Naive B cell (primary cell): ENCODE measurements at regions not wholly inside any gene's neighbourhood (a gene's known extent, or its start where the extent isn't known, plus 50 kb on each side); places are given as distances from the start of the nearest gene placed in this dataset.
A peak's percentile ranks its signal among the peaks of the same experiment; 100 is the strongest.
"Not testable (repeated sequence)": the region's sequence is repeated elsewhere in the genome, so short reads cannot be mapped to it uniquely, and the experiment has no call there.

Experiments
- ATAC-seq, 2 donors: fragments of 150-1000 bp; cut with Tn5 transposase; 2 replicates each; pipeline ENCODE4 v1.10.0; 2021; ENCODE audit warnings: low read depth in 2 of 2, mild to moderate bottlenecking in 2 of 2, moderate library complexity in 2 of 2
- DNase-seq: peaks from one replicate; pipeline ENCODE4 v3.0.0; 2022
- H3K27ac Mint-ChIP-seq, 6 donors: one replicate each; pipeline ENCODE4 v1.8.0; 2020 to 2022; ENCODE audit warnings: mild to moderate bottlenecking in 6 of 6, mixed read lengths in 6 of 6, moderate library complexity in 5 of 6, inconsistent platforms in 2 of 6
- H3K27me3 Mint-ChIP-seq, 3 donors: one replicate each; pipeline ENCODE4 v1.8.0; 2021 to 2022; ENCODE audit warnings: mixed read lengths in 3 of 3, mild to moderate bottlenecking in 1 of 3
- H3K36me3 Mint-ChIP-seq, 2 donors: one replicate each; pipeline ENCODE4 v1.8.0; 2020 to 2022; ENCODE audit warnings: mixed read lengths in 2 of 2, inconsistent platforms in 1 of 2, mild to moderate bottlenecking in 1 of 2
- H3K4me1 Mint-ChIP-seq, 3 donors: one replicate each; pipeline ENCODE4 v1.8.0; 2020 to 2022; ENCODE audit warnings: mixed read lengths in 3 of 3, inconsistent platforms in 1 of 3, mild to moderate bottlenecking in 1 of 3, moderate library complexity in 1 of 3
- H3K4me3 Mint-ChIP-seq, 8 donors: one replicate each; pipeline ENCODE4 v1.8.0; 2020 to 2022; ENCODE audit warnings: mild to moderate bottlenecking in 8 of 8, mixed read lengths in 8 of 8, moderate library complexity in 8 of 8, inconsistent platforms in 2 of 8
- H3K9me3 Mint-ChIP-seq, 7 donors: one replicate each; pipeline ENCODE4 v1.8.0; 2020 to 2022; ENCODE audit warnings: mixed read lengths in 7 of 7, mild to moderate bottlenecking in 5 of 7, inconsistent platforms in 2 of 7, moderate library complexity in 1 of 7

- Mint-ChIP-seq H3K9me3 (peaks cover 0 to 10% (median 4%) of the 10 kb centered on the region in 7 donors), H3K27ac (no peak overlapping the region), H3K4me3 (no peak overlapping the region), H3K27me3 (no peaks in the 10 kb centered on the region), H3K4me1 (no peaks in the 10 kb centered on the region), H3K36me3 (no peaks in the 10 kb centered on the region)
- ATAC-seq (no peak), DNase-seq (no peak)
Measured at GRCh38 chr20:22080985-22081384, 375.5 kb downstream of the PAX1 start.

GRCh38 chr20:22074635-22075034, 369.2 kb downstream of the PAX1 start:
- Mint-ChIP-seq H3K27ac (no peak overlapping the region), H3K4me1 (no peaks in the 10 kb centered on the region), H3K27me3 (no peaks in the 10 kb centered on the region), H3K9me3 (peaks cover 1 to 13% (median 3%) of the 10 kb centered on the region in 7 donors), H3K36me3 (no peaks in the 10 kb centered on the region), H3K4me3 (no peak overlapping the region)
- no peak for DNase-seq
- ATAC-seq: no peak

GRCh38 chr20:22071841-22072240, 366.4 kb downstream of the PAX1 start:
- no peaks in the 10 kb centered on the region for H3K36me3 Mint-ChIP-seq
- no peaks in the 10 kb centered on the region for H3K4me1 Mint-ChIP-seq
- no peak for ATAC-seq
- no peak for DNase-seq
- no peak overlapping the region for H3K27ac Mint-ChIP-seq
- H3K27me3 Mint-ChIP-seq: no peaks in the 10 kb centered on the region
- peaks cover 0 to 15% (median 2%) of the 10 kb centered on the region in 7 donors for H3K9me3 Mint-ChIP-seq
- H3K4me3 Mint-ChIP-seq: no peak overlapping the region

- Mint-ChIP-seq H3K27ac (no peak overlapping the region), H3K9me3 (peaks cover 0 to 15% (median 1%) of the 10 kb centered on the region in 7 donors), H3K4me1 (no peaks in the 10 kb centered on the region), H3K36me3 (no peaks in the 10 kb centered on the region), H3K27me3 (no peaks in the 10 kb centered on the region), H3K4me3 (no peak overlapping the region)
- ATAC-seq (no peak), DNase-seq (no peak)
Measured at GRCh38 chr20:22070610-22071058, 365.2 kb downstream of the PAX1 start.

GRCh38 chr20:22063753-22064152, 358.3 kb downstream of the PAX1 start:
- no peak for DNase-seq
- H3K36me3 Mint-ChIP-seq: no peaks in the 10 kb centered on the region
- ATAC-seq: no peak
- H3K27me3 Mint-ChIP-seq: no peaks in the 10 kb centered on the region
- H3K4me1 Mint-ChIP-seq: no peaks in the 10 kb centered on the region
- peaks cover 0 to 9% (median 2%) of the 10 kb centered on the region in 7 donors for H3K9me3 Mint-ChIP-seq
- no peak overlapping the region for H3K4me3 Mint-ChIP-seq
- no peak overlapping the region for H3K27ac Mint-ChIP-seq

DNA sequence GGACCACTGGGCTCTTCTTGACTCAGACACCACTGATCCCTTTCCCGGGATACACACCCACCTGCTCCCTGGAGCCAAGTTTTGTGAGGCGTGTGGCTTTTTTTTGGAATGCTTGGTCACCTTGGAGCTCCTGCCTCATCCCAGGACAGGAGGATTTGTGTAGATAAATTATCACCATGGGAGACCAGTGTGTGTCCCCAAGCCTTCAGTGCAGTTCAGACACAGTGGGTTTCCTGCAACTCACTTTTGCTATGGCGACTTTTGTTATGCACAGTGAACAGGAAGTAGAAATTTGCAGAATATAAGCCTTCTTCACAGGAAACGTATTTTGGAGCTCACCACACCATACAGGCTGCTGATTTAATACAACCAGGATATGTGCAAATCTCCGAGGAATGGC, 357.4 kb downstream of the PAX1 start:
- DNase-seq (no peak), ATAC-seq (no peak)
- H3K4me1 Mint-ChIP-seq: no peaks in the 10 kb centered on the region
- no peaks in the 10 kb centered on the region for H3K27me3 Mint-ChIP-seq
- no peak overlapping the region for H3K4me3 Mint-ChIP-seq
- no peak overlapping the region for H3K27ac Mint-ChIP-seq
- H3K36me3 Mint-ChIP-seq: no peaks in the 10 kb centered on the region
- H3K9me3 Mint-ChIP-seq: peaks cover 0 to 9% (median 2%) of the 10 kb centered on the region in 7 donors

DNA sequence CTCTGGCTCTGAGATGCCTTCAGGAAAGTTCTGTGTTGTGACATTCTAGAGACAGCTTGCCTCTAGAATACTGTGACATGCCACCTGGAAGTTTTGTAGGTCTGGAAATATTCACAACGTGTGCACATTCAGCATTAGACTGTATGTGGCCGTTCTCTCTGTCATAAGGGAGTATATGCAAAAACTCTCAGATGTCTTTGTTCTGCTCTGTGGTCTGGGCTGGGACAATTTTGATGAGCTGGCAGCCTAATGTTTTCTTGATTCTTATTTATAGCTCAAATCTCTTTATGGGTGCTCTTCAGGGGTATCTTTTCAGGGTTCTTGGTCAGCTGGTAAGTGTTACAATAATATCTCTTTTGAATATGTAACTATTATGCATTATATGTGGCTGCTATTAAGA, 355.1 kb downstream of the PAX1 start:
- DNase-seq: no peak
- H3K4me1 Mint-ChIP-seq: no peaks in the 10 kb centered on the region
- ATAC-seq: no peak
- H3K27me3 Mint-ChIP-seq: no peaks in the 10 kb centered on the region
- H3K27ac Mint-ChIP-seq: no peak overlapping the region
- no peaks in the 10 kb centered on the region for H3K36me3 Mint-ChIP-seq
- no peak overlapping the region for H3K4me3 Mint-ChIP-seq
- peaks cover 0 to 9% (median 2%) of the 10 kb centered on the region in 7 donors for H3K9me3 Mint-ChIP-seq

DNA sequence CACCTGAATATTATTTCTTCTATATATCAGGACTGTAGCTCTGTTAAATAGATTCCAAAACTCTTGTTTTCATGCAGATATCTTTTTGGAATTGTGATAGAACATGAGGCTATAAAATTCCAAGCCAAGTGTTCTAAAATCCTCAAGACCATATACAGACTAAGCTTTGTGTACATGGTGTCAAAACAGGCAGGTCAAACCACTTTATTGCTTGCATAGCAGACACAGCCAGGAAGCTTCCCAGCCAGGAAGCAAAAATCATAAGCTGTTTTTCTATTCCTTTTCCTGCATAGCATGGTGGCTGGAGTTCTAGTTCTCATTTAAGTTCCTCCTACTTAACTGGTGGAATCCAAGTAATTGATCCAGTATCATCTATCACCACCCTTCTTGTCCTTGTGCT, 353.3 kb downstream of the PAX1 start:
- H3K9me3 Mint-ChIP-seq: peaks cover 0 to 9% (median 2%) of the 10 kb centered on the region in 7 donors
- no peaks in the 10 kb centered on the region for H3K36me3 Mint-ChIP-seq
- H3K4me3 Mint-ChIP-seq: no peak overlapping the region
- H3K4me1 Mint-ChIP-seq: no peaks in the 10 kb centered on the region
- no peaks in the 10 kb centered on the region for H3K27me3 Mint-ChIP-seq
- no peak overlapping the region for H3K27ac Mint-ChIP-seq
- DNase-seq (no peak), ATAC-seq (no peak)

- no peaks in the 10 kb centered on the region for H3K4me1 Mint-ChIP-seq
- DNase-seq (no peak), ATAC-seq (no peak)
- no peak overlapping the region for H3K27ac Mint-ChIP-seq
- peaks cover 1 to 5% (median 2%) of the 10 kb centered on the region in 7 donors for H3K9me3 Mint-ChIP-seq
- H3K36me3 Mint-ChIP-seq: no peaks in the 10 kb centered on the region
- no peaks in the 10 kb centered on the region for H3K27me3 Mint-ChIP-seq
- H3K4me3 Mint-ChIP-seq: no peak overlapping the region
Measured at GRCh38 chr20:22055981-22056380, 350.5 kb downstream of the PAX1 start.

DNA sequence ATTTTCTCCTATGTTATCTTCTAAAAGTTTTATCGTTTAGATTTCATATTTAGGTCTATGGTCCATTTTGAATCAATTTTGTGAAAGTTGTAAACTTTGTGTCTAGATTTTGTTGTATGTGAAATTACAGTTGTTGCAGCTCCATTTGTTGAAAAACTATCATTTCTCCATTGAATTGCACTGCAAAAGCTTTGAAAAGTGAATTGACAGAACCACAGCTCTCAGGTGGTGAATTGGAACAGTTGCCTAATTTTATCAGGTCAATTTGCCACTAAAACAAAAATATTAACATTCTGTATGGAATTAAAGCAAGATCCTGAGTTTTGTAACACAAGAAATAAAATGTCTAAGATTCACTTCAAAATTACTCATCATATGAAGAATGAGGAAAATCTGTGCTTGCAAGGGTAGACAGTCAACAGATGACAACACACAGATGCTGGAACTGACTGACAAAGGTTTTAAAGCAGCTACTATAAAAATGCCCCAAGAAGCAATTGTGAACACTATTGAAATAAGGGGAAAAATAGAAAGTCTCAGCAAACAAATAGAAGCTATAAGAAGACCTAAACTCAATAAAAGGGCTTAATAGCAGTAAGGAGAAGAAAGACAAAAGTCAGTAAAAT, 346.7 kb downstream of the PAX1 start:
- H3K27me3 Mint-ChIP-seq: no peaks in the 10 kb centered on the region

GRCh38 chr20:22045956-22046507, 340.6 kb downstream of the PAX1 start:
- H3K4me1 Mint-ChIP-seq, H3K4me3 Mint-ChIP-seq, H3K27me3 Mint-ChIP-seq, DNase-seq, ATAC-seq, H3K36me3 Mint-ChIP-seq: not testable (repeated sequence)
- peaks cover 0 to 10% (median 3%) of the 10 kb centered on the region in 7 donors for H3K9me3 Mint-ChIP-seq
- H3K27ac Mint-ChIP-seq: peak overlapping the region in 1 of 6 donors; percentile 67

More for the DNA sequence above, 346.7 kb downstream of the PAX1 start:
- no peak overlapping the region for H3K4me3 Mint-ChIP-seq
- peaks cover 0 to 11% (median 3%) of the 10 kb centered on the region in 7 donors for H3K9me3 Mint-ChIP-seq
- no peak for ATAC-seq
- no peaks in the 10 kb centered on the region for H3K36me3 Mint-ChIP-seq
- no peak overlapping the region for H3K27ac Mint-ChIP-seq
- no peak for DNase-seq
- no peaks in the 10 kb centered on the region for H3K4me1 Mint-ChIP-seq

DNA sequence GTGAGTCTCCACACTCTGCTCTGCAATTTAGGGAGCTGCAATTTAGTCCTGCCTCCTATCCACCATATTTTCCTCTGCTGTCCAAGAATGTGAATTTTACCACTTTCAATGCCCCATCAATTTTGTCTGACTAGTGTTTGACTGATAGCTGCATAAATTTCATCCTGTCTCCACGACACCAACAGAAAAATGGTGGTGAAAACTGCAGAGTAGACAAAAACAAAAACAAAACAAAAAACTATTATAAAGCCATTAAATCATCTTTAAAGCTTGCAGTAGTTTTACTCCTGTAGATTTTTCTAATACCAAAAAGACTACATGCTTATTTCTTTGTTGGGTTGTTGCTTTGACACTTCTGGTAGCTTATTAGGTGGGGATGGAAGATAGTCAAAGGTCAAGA, 322.0 kb downstream of the PAX1 start:
- H3K27me3 Mint-ChIP-seq: no peaks in the 10 kb centered on the region
- H3K9me3 Mint-ChIP-seq: peaks cover 0 to 17% (median 4%) of the 10 kb centered on the region in 7 donors
- no peak overlapping the region for H3K4me3 Mint-ChIP-seq
- ATAC-seq: no peak
- DNase-seq: no peak
- H3K4me1 Mint-ChIP-seq: no peaks in the 10 kb centered on the region
- no peak overlapping the region for H3K27ac Mint-ChIP-seq
- H3K36me3 Mint-ChIP-seq: no peaks in the 10 kb centered on the region

DNA sequence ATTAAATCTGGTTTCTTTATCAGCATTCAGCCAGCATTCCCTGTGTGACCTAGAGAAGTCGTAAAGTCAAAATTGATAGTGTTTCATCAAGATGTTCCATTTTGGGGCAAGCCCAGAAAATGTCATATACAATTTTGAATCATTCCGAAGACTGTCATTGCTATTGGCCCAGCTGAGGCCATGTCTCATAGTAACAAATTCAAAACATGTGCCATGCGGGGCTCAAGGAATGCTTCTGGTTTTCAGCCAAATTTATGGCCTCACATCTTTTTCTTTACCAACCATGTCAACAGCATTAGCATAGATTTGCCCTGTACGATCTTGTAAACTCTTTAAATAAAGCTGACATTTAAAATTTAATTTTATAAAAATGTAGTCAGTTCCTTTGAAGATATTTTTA, 314.7 kb downstream of the PAX1 start:
- Mint-ChIP-seq H3K36me3 (no peaks in the 10 kb centered on the region), H3K9me3 (peaks cover 3 to 37% (median 6%) of the 10 kb centered on the region in 7 donors)
- ATAC-seq: no peak

DNA sequence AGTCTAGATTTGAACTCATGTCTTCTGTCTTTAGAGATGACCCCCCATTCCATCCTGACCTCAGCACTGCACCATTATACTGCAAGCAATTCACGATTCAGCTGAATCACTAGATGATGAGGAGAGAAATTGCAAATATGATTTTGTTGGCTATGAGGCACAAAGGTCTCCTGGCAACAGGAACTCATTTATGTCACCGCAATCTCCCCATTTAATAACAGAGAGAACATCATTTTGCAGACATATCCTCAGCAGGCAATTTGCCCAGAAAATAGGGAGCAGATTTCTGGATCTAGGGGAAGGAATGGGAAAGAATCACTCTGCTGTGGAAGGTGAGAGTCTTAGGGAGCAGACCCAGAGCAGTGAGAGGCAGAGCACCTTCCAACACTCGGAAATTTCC, 303.0 kb downstream of the PAX1 start:
- Mint-ChIP-seq H3K4me1 (no peaks in the 10 kb centered on the region), H3K4me3 (no peak overlapping the region), H3K9me3 (peaks cover 0 to 12% (median 7%) of the 10 kb centered on the region in 7 donors), H3K27me3 (peaks cover 0 to 4% (median 0%) of the 10 kb centered on the region in 3 donors), H3K27ac (no peak overlapping the region), H3K36me3 (no peaks in the 10 kb centered on the region)
- DNase-seq (no peak), ATAC-seq (no peak)

More for the DNA sequence above, 314.7 kb downstream of the PAX1 start:
- Mint-ChIP-seq H3K4me1 (no peaks in the 10 kb centered on the region), H3K27me3 (no peaks in the 10 kb centered on the region), H3K4me3 (no peak overlapping the region), H3K27ac (no peak overlapping the region)
- no peak for DNase-seq
